Peyer's patch (tissue), 4 donors: ENCODE measurements at regions not wholly inside any gene's neighbourhood (a gene's known extent, or its start where the extent isn't known, plus 50 kb on each side); places are given as distances from the start of the nearest gene placed in this dataset.
"Not testable (repeated sequence)": the region's sequence is repeated elsewhere in the genome, so short reads cannot be mapped to it uniquely, and the experiment has no call there.

ENCODE experiments used
- CTCF ChIP-seq, 6 experiments: fragments of 450-650 bp in 4 of 6; fragments of 200-600 bp in 2 of 6; sonication (generic) in 1 of 6; IDR thresholded peaks; one replicate each; pipeline ENCODE4 v1.5.1; 2017 to 2019; ENCODE audit warnings: antibody characterized with exemption in 6 of 6, mild to moderate bottlenecking in 3 of 6, moderate library complexity in 1 of 6
- POLR2A ChIP-seq, 2 donors: fragments of 450-650 bp; IDR thresholded peaks; one replicate each; pipeline ENCODE4 v1.5.1; 2017; ENCODE audit warnings: antibody characterized with exemption in 2 of 2, mild to moderate bottlenecking in 2 of 2, moderate library complexity in 2 of 2

DNA sequence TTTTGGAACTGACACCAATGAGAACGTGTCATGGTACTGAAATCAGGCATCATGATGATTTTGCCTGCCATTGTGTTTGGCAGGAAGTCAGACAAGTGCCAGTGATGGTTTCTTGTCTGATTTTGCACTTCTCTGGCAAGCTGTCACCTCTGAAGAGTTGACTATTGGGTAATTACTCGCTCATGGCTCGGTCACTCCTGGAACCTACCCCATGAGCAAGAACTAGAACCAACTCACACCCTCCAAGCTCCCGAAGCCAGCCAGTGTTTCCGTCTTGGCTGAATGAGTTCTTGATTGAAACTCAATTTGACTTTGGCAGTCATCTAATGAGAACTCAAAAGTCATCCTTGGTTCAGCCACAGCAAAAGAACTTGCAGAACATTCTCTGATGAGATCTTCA is 73.9 kb downstream of the CDRT15L2 start:
- TF ChIP-seq CTCF, POLR2A (IDR thresholded peaks at IDR 0.05): not testable (repeated sequence)
